ENCODE measurements at regions not wholly inside any gene's neighbourhood (a gene's known extent, or its start where the extent isn't known, plus 50 kb on each side); places are given as distances from the start of the nearest gene placed in this dataset.

GRCh38 chr10:21285207-21285606 is 240.3 kb downstream of the SKIDA1 start:
- no peak for TF ChIP-seq CTCF (IDR thresholded peaks at IDR 0.05)
- no peak for TF ChIP-seq POLR2A (IDR thresholded peaks at IDR 0.05)
- no peak for TF ChIP-seq POLR2AphosphoS5 (IDR thresholded peaks at IDR 0.05)
- no peak for TF ChIP-seq EP300 (IDR thresholded peaks at IDR 0.05)

All from stomach (tissue), 4 donors.